ENCODE measurements at regions not wholly inside any gene's neighbourhood (a gene's known extent, or its start where the extent isn't known, plus 50 kb on each side); places are given as distances from the start of the nearest gene placed in this dataset.

- DNase-seq, result peak; percentile 18
Measured at GRCh38 chr9:108599571-108599970, 256.2 kb downstream of the ACTL7B start.

GRCh38 chr9:108591121-108591520, 264.7 kb downstream of the ACTL7B start:
- no peak for DNase-seq

- no peak for DNase-seq
Measured at GRCh38 chr9:108588246-108588645, 267.5 kb downstream of the ACTL7B start.

GRCh38 chr9:108586471-108587139, 269.2 kb downstream of the ACTL7B start:
- DNase-seq, result peak; percentile 11

- DNase-seq, result no peak
Measured at GRCh38 chr9:108584860-108585259, 270.9 kb downstream of the ACTL7B start.

- DNase-seq, result no peak
Measured at GRCh38 chr9:108582726-108583125, 273.1 kb downstream of the ACTL7B start.

- peak; percentile 55 for DNase-seq
Measured at GRCh38 chr9:108579757-108580439, 275.9 kb downstream of the ACTL7B start.

- no peak for DNase-seq
Measured at GRCh38 chr9:108575276-108575675, 280.5 kb downstream of the ACTL7B start.

GRCh38 chr9:108569624-108570023, 286.2 kb downstream of the ACTL7B start:
- peak; percentile 82 for DNase-seq

GRCh38 chr9:108568093-108568492, 287.7 kb downstream of the ACTL7B start:
- no peak for DNase-seq

GRCh38 chr9:108567571-108567970, 288.2 kb downstream of the ACTL7B start:
- DNase-seq, result no peak

GRCh38 chr9:108565651-108566378, 290.0 kb downstream of the ACTL7B start:
- DNase-seq, result peak; percentile 87

- DNase-seq, result no peak
Measured at GRCh38 chr9:108562176-108562575, 293.6 kb downstream of the ACTL7B start.

GRCh38 chr9:108559432-108559831, 296.4 kb downstream of the ACTL7B start:
- no peak for DNase-seq

- no peak for DNase-seq
Measured at GRCh38 chr9:108554831-108555230, 301.0 kb downstream of the ACTL7B start.

GRCh38 chr9:108553111-108553635, 302.6 kb downstream of the ACTL7B start:
- DNase-seq, result no peak

- no peak for DNase-seq
Measured at GRCh38 chr9:108552459-108553040, 303.2 kb downstream of the ACTL7B start.

GRCh38 chr9:108551030-108551841, 304.6 kb downstream of the ACTL7B start:
- DNase-seq, result peak; percentile 88

- DNase-seq, result no peak
Measured at GRCh38 chr9:108550106-108550505, 305.7 kb downstream of the ACTL7B start.

- no peak for DNase-seq
Measured at GRCh38 chr9:108549184-108549583, 306.6 kb downstream of the ACTL7B start.

- no peak for DNase-seq
Measured at GRCh38 chr9:108547411-108548135, 308.2 kb downstream of the ACTL7B start.

- no peak for DNase-seq
Measured at GRCh38 chr9:108546215-108546614, 309.6 kb downstream of the ACTL7B start.

Measured in EL (cell line).